ENCODE measurements at regions not wholly inside any gene's neighbourhood (a gene's known extent, or its start where the extent isn't known, plus 50 kb on each side); places are given as distances from the start of the nearest gene placed in this dataset.

DNA sequence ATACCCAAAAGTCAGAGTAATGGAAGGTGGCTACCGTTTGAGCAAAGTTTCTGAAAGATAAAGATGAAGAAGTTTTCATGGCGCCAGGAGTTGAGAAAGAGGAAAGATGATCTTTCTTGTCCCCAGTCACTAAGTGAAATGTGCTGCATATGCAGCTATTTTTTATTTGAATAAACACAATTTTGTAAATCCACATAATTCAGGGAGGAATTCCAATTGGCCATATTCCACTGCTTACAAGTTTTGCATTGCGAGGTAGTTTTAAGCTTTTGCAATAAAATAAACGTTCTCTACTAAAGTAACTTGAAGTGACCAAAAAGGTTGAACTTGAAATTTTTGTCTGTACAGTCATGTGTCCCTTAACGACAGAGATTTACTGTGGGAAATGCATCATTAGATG is 139.3 kb upstream of the VCX2 start:
- TF ChIP-seq, protein P1, sequence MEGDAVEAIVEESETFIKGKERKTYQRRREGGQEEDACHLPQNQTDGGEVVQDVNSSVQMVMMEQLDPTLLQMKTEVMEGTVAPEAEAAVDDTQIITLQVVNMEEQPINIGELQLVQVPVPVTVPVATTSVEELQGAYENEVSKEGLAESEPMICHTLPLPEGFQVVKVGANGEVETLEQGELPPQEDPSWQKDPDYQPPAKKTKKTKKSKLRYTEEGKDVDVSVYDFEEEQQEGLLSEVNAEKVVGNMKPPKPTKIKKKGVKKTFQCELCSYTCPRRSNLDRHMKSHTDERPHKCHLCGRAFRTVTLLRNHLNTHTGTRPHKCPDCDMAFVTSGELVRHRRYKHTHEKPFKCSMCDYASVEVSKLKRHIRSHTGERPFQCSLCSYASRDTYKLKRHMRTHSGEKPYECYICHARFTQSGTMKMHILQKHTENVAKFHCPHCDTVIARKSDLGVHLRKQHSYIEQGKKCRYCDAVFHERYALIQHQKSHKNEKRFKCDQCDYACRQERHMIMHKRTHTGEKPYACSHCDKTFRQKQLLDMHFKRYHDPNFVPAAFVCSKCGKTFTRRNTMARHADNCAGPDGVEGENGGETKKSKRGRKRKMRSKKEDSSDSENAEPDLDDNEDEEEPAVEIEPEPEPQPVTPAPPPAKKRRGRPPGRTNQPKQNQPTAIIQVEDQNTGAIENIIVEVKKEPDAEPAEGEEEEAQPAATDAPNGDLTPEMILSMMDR (IDR thresholded peaks at IDR 0.05): no peak
- no peak for TF ChIP-seq POLR2A (IDR thresholded peaks at IDR 0.05)
